A673 (cell line): ENCODE measurements at regions not wholly inside any gene's neighbourhood (a gene's known extent, or its start where the extent isn't known, plus 50 kb on each side); places are given as distances from the start of the nearest gene placed in this dataset.

Experiments used
- CTCF ChIP-seq: fragments of 300-800, 200-600 bp; sonication (generic); conservative IDR thresholded peaks from 2 replicates; pipeline ENCODE4 v1.5.1; 2017; ENCODE audit warnings: low read depth, mild to moderate bottlenecking, antibody characterized with exemption, low read length, moderate library complexity, mixed read lengths
- EZH2 ChIP-seq: fragments of 200-600 bp; sonication (generic); IDR thresholded peaks from 2 replicates; pipeline ENCODE4 v1.6.1; 2017; ENCODE audit warnings: borderline replicate concordance, low read depth, mild to moderate bottlenecking, mixed read lengths, antibody characterized with exemption, low read length; ENCODE audit not compliant: poor library complexity, severe bottlenecking

GRCh38 chr6:94658929-94659328 is 918.4 kb upstream of the MANEA start:
- TF ChIP-seq CTCF = no peak
- no peak for TF ChIP-seq EZH2
